ENCODE measurements at regions not wholly inside any gene's neighbourhood (a gene's known extent, or its start where the extent isn't known, plus 50 kb on each side); places are given as distances from the start of the nearest gene placed in this dataset.

GRCh38 chr18:42156281-42156680 is 201.2 kb downstream of the PIK3C3 start:
- TF ChIP-seq CTCF (conservative IDR thresholded peaks at IDR 0.05; ENCODE audit: low read length) (no peak), EZH2phosphoT487 (IDR thresholded peaks at IDR 0.05; ENCODE audit: borderline replicate concordance) (no peak)
